T-helper 2 cell treated with Interferon-gamma antibody and Interleukin-4, amounts not matched to agents 5 μg/mL and 100 μg/mL, for 36 hours (primary cell): ENCODE measurements at regions not wholly inside any gene's neighbourhood (a gene's known extent, or its start where the extent isn't known, plus 50 kb on each side); places are given as distances from the start of the nearest gene placed in this dataset.

ENCODE experiments used
- DNase-seq: peaks from one replicate; pipeline ENCODE4 v3.0.0; 2021; ENCODE audit warnings: low spot score
- H3K27ac Mint-ChIP-seq: one replicate; pipeline ENCODE4 v1.8.0; 2021; ENCODE audit warnings: mild to moderate bottlenecking, mixed read lengths
- H3K27me3 Mint-ChIP-seq: one replicate; pipeline ENCODE4 v1.8.0; 2021; ENCODE audit warnings: low read depth, mixed read lengths
- H3K36me3 Mint-ChIP-seq: one replicate; pipeline ENCODE4 v1.8.0; 2021; ENCODE audit warnings: low read depth, mixed read lengths
- H3K4me1 Mint-ChIP-seq: one replicate; pipeline ENCODE4 v1.8.0; 2021; ENCODE audit warnings: low read depth, mixed read lengths
- H3K4me3 Mint-ChIP-seq: one replicate; pipeline ENCODE4 v1.8.0; 2022; ENCODE audit warnings: mild to moderate bottlenecking, moderate library complexity, mixed read lengths
- H3K9me3 Mint-ChIP-seq: one replicate; pipeline ENCODE4 v1.8.0; 2021; ENCODE audit warnings: mixed read lengths

DNA sequence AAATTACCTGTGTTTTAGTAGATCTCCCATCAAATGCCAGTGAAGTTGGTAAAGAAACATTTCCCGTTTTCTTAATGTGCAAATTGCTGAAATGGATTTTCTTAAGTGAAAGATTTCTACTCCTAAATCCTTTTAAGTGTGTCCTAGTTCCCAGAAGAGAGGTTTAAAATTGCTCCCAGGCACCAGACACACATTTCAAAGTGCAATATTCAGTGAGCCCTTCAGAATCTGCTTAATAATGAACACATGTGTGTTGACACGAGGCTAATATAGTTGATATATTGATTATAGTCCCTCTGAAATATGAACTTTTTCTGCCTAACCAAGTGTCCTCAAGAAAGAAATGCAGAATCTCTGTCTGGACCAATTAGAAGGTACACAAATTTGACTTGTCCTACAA, 861.7 kb upstream of the CNTNAP5 start:
- Mint-ChIP-seq H3K9me3 (peaks cover 47% of the 10 kb centered on the region), H3K27me3 (no peaks in the 10 kb centered on the region), H3K27ac (no peak overlapping the region), H3K4me1 (no peaks in the 10 kb centered on the region), H3K4me3 (no peak overlapping the region), H3K36me3 (no peaks in the 10 kb centered on the region)
- no peak for DNase-seq

DNA sequence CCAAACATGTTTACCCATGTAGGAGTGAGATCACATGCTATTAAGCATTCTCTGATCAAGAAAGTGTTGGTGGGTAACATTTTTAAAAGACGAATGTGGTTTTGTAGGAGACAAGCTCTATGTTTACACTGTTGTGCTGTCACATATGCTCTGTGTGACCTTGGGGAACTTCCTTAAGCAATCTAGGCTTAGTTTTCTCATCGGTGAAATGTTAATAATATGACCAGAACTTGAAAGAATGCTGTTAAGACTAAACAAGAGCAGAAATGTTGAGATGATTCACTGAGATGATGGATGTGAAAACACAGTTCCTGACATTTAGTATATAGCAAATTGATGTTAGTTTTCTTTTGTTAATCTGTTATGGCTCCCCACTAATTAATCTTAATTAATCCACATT, 860.9 kb upstream of the CNTNAP5 start:
- Mint-ChIP-seq H3K9me3 (peaks cover 46% of the 10 kb centered on the region), H3K4me1 (no peaks in the 10 kb centered on the region), H3K27me3 (no peaks in the 10 kb centered on the region), H3K4me3 (no peak overlapping the region), H3K27ac (no peak overlapping the region), H3K36me3 (no peaks in the 10 kb centered on the region)
- DNase-seq: no peak

DNA sequence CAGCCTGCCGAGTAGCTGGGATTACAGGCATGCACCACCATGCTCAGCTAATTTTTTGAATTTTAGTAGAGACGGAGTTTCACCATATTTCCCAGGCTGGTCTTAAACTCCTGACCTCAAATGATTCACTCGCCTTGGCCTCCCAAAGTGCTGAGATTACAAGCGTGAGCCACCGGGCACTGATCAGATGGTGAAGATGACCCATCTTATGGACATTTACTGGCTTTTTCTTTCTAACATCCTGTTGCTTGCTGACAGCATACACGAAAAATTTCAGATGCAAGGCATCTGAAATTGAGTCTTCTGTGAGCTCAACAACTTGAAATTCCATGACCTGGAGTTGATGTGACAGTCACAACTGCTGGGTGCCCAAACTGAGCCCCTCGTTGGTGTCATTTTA, 859.5 kb upstream of the CNTNAP5 start:
- H3K27me3 Mint-ChIP-seq: no peaks in the 10 kb centered on the region
- peaks cover 48% of the 10 kb centered on the region for H3K9me3 Mint-ChIP-seq

DNA sequence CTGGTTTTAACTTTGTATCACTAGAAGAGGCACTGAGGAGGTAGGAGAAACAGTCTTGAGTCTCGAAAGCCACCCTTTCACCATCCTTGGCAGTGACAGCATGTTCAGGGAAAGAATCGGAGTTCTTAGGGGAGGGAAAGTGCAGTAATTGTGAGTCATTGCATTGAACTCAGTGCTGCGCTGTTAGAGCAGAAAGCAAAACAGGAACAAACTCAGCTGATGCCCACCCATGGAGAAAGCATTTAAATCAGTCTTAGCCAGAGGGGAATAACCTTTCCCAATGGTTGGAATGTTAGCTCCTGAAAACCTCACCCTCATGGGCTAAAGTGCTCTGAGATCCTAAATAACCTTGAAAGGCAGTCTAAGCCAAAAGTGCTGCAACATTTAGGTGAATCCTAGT, 845.6 kb upstream of the CNTNAP5 start:
- Mint-ChIP-seq H3K4me1 (no peaks in the 10 kb centered on the region), H3K9me3 (peaks cover 45% of the 10 kb centered on the region), H3K27ac (no peak overlapping the region), H3K4me3 (no peak overlapping the region), H3K36me3 (no peaks in the 10 kb centered on the region), H3K27me3 (no peaks in the 10 kb centered on the region)
- no peak for DNase-seq

More for the DNA sequence above, 859.5 kb upstream of the CNTNAP5 start:
- H3K36me3 Mint-ChIP-seq: no peaks in the 10 kb centered on the region
- no peak for DNase-seq
- H3K4me3 Mint-ChIP-seq: no peak overlapping the region
- no peak overlapping the region for H3K27ac Mint-ChIP-seq
- H3K4me1 Mint-ChIP-seq: no peaks in the 10 kb centered on the region

DNA sequence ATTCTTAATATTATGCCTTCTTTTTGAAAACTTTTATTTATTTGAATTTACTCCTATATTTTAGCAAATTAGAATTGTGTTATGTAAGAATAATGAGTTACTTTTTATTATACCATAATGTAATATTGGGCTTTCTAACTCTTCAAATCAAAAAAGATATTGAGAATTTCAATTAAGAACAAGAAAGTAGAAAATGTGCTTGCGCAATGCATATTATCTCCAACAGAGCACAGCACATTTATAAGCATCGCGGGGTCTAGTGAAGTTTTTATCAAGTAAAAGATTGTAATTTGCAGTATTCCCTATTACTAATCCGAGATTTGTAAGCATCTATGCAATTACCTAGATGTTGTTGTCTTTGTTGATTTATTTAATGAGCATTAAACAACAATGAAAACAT, 829.1 kb upstream of the CNTNAP5 start:
- Mint-ChIP-seq H3K27me3 (no peaks in the 10 kb centered on the region), H3K27ac (no peak overlapping the region), H3K4me3 (no peak overlapping the region)

DNA sequence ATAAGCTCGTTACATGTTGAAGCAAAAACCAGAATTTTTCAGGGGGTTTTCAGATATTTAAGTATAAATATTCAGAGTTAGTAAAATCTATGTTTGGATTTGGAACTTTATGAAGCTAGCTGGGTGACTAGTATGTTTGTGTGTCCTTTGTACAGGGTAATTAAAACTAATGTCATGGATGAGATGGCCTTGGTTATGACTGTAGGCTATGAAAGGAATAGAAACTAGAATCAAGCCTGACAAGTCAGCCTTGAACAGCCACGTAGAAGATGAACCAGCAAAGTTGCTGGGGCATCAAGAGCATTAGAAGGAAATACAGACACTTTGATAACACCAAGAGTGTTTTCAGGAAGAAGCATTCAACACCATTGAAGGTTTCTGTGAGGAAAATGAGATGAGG, 825.1 kb upstream of the CNTNAP5 start:
- DNase-seq: no peak
- Mint-ChIP-seq H3K4me3 (no peak overlapping the region), H3K4me1 (no peaks in the 10 kb centered on the region), H3K36me3 (no peaks in the 10 kb centered on the region), H3K9me3 (peaks cover 52% of the 10 kb centered on the region), H3K27ac (no peak overlapping the region), H3K27me3 (no peaks in the 10 kb centered on the region)

More for the DNA sequence above, 829.1 kb upstream of the CNTNAP5 start:
- DNase-seq: no peak
- no peaks in the 10 kb centered on the region for H3K4me1 Mint-ChIP-seq
- peaks cover 40% of the 10 kb centered on the region for H3K9me3 Mint-ChIP-seq
- no peaks in the 10 kb centered on the region for H3K36me3 Mint-ChIP-seq

DNA sequence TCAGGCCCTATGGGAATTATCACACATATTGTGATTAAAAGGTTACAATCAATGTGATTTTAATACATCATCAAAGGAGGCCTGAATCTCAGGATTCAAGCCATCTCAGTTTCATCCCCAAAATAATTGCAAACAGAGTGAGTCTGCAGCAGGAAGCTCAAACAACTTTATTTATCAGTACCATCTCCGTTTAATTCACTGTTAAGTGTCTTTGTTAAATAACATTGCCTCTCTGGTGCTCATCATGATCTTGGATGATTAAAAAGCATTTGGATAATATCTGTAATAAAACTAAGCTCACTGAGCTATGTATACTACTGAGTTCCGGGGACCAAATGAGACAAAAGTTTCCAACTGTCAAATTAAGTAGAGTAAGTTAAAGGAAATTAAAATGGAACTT, 817.8 kb upstream of the CNTNAP5 start:
- no peak overlapping the region for H3K27ac Mint-ChIP-seq

DNA sequence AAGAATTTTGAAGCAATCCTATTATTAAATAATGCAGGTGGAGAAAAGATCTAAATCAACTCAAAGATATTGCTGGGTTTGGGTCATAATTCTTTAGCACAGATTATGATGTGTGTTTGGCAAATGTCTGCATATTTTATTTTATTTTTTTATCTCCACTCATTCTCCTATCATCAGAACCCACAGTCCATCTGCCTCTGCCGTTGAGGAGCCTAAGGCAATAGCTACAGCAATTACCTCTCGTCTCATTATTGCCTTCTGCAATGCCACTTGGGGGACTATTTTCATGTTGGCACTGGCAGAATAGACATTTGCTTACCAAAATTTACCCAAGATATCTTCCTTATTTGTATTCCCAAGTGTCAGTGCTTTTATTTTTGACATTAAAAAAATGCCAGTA, 815.9 kb upstream of the CNTNAP5 start:
- Mint-ChIP-seq H3K27me3 (no peaks in the 10 kb centered on the region), H3K4me3 (no peak overlapping the region), H3K9me3 (peaks cover 27% of the 10 kb centered on the region), H3K4me1 (no peaks in the 10 kb centered on the region), H3K27ac (no peak overlapping the region), H3K36me3 (no peaks in the 10 kb centered on the region)
- DNase-seq: no peak

More for the DNA sequence above, 817.8 kb upstream of the CNTNAP5 start:
- H3K4me1 Mint-ChIP-seq: no peaks in the 10 kb centered on the region
- no peaks in the 10 kb centered on the region for H3K36me3 Mint-ChIP-seq
- DNase-seq: no peak
- H3K9me3 Mint-ChIP-seq: peaks cover 38% of the 10 kb centered on the region
- no peaks in the 10 kb centered on the region for H3K27me3 Mint-ChIP-seq
- H3K4me3 Mint-ChIP-seq: no peak overlapping the region

DNA sequence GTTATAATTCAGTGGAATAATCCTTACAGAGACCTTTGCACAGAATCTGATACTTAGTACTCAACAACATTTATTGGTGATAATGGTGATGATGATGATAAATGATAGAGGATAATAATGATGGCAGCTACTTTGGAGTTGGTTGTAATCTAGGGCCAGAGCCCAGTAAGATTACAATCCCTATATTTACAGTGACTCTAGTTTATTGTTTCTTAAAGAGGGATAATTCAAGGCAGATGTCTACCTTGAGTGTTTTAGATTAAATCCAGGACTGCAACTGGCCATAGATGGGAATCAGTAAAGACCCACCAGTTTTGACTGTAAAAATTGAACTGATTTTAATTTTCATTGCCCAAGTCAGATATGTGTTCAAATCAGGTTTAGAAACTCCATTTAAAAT, 813.9 kb upstream of the CNTNAP5 start:
- no peaks in the 10 kb centered on the region for H3K27me3 Mint-ChIP-seq
- H3K36me3 Mint-ChIP-seq: no peaks in the 10 kb centered on the region
- no peak overlapping the region for H3K4me3 Mint-ChIP-seq
- H3K27ac Mint-ChIP-seq: no peak overlapping the region
- DNase-seq: no peak
- H3K9me3 Mint-ChIP-seq: peaks cover 32% of the 10 kb centered on the region
- no peaks in the 10 kb centered on the region for H3K4me1 Mint-ChIP-seq

DNA sequence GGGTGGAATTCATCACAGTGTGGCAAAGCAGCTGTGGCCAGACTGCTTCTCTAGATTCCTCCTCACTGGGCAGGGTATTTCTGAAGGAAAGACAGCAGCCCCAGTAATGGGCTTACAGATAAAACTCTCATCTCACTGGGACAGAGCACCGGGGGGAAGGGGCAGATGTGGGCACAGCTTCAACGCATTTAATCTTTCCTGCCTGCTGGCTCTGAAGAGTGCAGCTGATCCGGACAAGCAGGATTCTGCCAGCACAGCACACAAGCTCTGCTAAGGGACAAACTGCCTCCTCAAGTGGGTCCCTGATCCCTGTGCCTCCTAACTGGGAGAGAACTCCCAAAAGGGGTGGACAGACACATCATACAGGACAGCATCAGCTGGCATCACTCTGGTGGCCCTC, 779.9 kb upstream of the CNTNAP5 start:
- peaks cover 50% of the 10 kb centered on the region for H3K9me3 Mint-ChIP-seq
- no peak overlapping the region for H3K27ac Mint-ChIP-seq
- no peak overlapping the region for H3K4me3 Mint-ChIP-seq
- DNase-seq: no peak
- H3K36me3 Mint-ChIP-seq: no peaks in the 10 kb centered on the region
- no peaks in the 10 kb centered on the region for H3K27me3 Mint-ChIP-seq
- no peaks in the 10 kb centered on the region for H3K4me1 Mint-ChIP-seq

DNA sequence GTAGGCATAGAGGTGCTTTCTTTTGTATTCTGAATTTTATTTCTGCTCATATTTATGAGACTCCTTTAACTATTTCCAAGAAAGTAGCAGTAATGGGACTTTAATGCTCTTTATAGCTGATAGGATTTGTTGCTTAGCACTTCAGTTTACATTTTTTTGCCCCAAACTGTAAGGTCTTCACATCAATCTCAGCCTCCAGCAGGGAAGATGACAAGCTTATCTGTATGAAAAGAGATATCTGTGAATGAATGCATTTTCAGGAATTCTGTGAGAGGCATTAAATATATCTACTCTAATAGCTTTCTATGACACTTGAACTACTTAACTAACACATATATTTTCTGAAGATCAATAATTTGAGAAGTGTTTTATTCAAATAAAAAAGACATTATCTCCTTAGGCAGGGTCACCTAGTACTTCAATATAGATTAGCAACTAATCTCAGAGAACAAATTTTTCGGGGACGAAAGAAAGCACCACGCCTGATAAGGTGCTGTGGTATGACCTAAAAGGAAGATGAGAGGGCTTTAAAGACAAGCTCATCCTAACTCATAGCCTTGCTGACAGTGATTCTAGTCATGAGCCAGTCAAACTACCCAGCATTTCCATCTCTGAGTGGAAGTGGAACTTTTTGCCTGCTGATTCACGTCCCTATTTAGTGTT, 766.1 kb upstream of the CNTNAP5 start:
- Mint-ChIP-seq H3K36me3 (no peaks in the 10 kb centered on the region), H3K4me3 (no peak overlapping the region), H3K27ac (no peak overlapping the region), H3K4me1 (no peaks in the 10 kb centered on the region), H3K9me3 (peaks cover 22% of the 10 kb centered on the region), H3K27me3 (no peaks in the 10 kb centered on the region)
- DNase-seq: no peak

DNA sequence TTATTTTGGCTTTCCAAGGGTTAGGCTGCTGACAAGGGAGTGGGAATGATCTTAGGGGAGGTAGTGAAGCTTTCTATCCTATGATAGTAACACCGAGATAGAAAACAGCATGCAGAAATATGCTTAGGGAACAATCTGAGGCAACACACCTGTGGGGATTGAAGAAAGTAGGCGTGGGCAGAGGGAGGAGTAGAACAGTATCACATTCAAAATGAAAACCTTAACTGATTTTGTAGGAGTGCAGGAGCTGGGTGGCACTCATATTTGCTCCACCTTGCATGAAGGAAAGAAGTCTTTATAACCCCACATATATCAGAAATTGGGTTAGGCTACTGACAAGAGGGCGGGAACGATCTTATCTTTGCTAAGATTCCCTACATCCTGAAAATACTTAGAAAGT, 762.2 kb upstream of the CNTNAP5 start:
- no peak overlapping the region for H3K27ac Mint-ChIP-seq
- no peaks in the 10 kb centered on the region for H3K36me3 Mint-ChIP-seq
- no peaks in the 10 kb centered on the region for H3K27me3 Mint-ChIP-seq
- no peaks in the 10 kb centered on the region for H3K4me1 Mint-ChIP-seq
- peaks cover 23% of the 10 kb centered on the region for H3K9me3 Mint-ChIP-seq
- DNase-seq: no peak
- H3K4me3 Mint-ChIP-seq: no peak overlapping the region

DNA sequence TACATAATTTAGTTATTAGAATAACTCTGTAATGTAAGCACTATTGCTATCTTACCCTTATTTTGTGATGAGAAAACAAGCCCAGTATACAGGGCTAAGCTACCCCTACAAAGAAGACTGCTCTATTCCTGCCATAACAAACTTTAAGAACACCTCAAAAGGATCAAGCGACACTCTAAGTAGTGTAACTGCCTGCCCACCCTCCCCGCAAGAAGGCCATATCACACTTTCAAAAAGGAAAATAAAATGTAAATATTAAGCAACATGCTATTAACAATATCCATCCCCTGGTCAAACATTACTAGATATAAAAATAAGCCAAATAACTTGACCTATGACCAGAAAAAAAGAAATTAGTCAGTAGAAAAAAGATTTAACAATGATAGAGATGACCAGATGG, 741.7 kb upstream of the CNTNAP5 start:
- no peaks in the 10 kb centered on the region for H3K36me3 Mint-ChIP-seq
- H3K27me3 Mint-ChIP-seq: no peaks in the 10 kb centered on the region
- H3K9me3 Mint-ChIP-seq: peaks cover 27% of the 10 kb centered on the region
- no peak overlapping the region for H3K27ac Mint-ChIP-seq
- no peaks in the 10 kb centered on the region for H3K4me1 Mint-ChIP-seq
- no peak overlapping the region for H3K4me3 Mint-ChIP-seq
- no peak for DNase-seq

DNA sequence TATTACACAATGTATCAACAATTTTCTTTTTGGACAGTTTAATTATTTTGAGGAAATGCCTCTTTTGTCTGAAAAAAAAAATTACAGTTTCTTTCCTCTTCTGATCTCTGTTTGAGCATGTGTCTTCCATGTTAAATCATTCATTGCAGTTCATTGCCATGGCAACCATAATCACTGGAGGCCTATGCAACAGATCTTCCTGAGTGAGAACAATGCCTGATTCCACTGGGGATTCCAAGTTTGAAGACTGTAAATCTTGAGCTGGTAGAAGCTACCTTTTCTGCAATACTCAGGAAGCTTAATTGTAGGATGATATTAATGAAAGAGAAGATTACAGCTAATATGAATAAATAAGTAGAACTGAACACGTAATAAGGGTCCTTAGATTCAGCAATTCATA, 721.4 kb upstream of the CNTNAP5 start:
- no peak overlapping the region for H3K27ac Mint-ChIP-seq
- no peaks in the 10 kb centered on the region for H3K4me1 Mint-ChIP-seq
- no peak for DNase-seq
- no peaks in the 10 kb centered on the region for H3K27me3 Mint-ChIP-seq
- H3K4me3 Mint-ChIP-seq: no peak overlapping the region
- peaks cover 31% of the 10 kb centered on the region for H3K9me3 Mint-ChIP-seq
- H3K36me3 Mint-ChIP-seq: no peaks in the 10 kb centered on the region
